OCI-LY1 (cell line): ENCODE measurements at regions not wholly inside any gene's neighbourhood (a gene's known extent, or its start where the extent isn't known, plus 50 kb on each side); places are given as distances from the start of the nearest gene placed in this dataset.

ENCODE experiments used
- H2AFZ ChIP-seq: fragments of 200-600 bp; sonication (generic), shearing (Covaris generic); 2 replicates; pipeline ENCODE4 v1.6.0; 2014; ENCODE audit warnings: antibody characterized with exemption, mild to moderate bottlenecking, low read length
- H3F3A ChIP-seq: fragments of 200-600 bp; sonication (generic), shearing (Covaris generic); 2 replicates; pipeline ENCODE4 v1.6.0; 2014; ENCODE audit warnings: mild to moderate bottlenecking, antibody characterized with exemption, low read length, moderate library complexity; ENCODE audit not compliant: insufficient read depth
- H3K27ac ChIP-seq: fragments of 200-600 bp; sonication (generic); 2 replicates; pipeline ENCODE4 v1.5.1; 2014; ENCODE audit warnings: low read length, mixed run types, mild to moderate bottlenecking, low read depth; ENCODE audit not compliant: poor library complexity, severe bottlenecking
- H3K27me3 ChIP-seq: fragments of 200-600 bp; sonication (generic); 2 replicates; pipeline ENCODE4 v1.6.0; 2014; ENCODE audit warnings: antibody characterized with exemption, mild to moderate bottlenecking, low read length, moderate library complexity; ENCODE audit not compliant: insufficient read depth
- H3K36me3 ChIP-seq: fragments of 200-600 bp; sonication (generic); 2 replicates; pipeline ENCODE4 v1.6.1; 2014; ENCODE audit warnings: mild to moderate bottlenecking, antibody characterized with exemption, low read length, moderate library complexity, mixed read lengths; ENCODE audit not compliant: insufficient read depth
- H3K4me1 ChIP-seq: fragments of 200-600 bp; sonication (generic); 2 replicates; pipeline ENCODE4 v1.5.1; 2014; ENCODE audit warnings: mild to moderate bottlenecking, low read length, moderate library complexity; ENCODE audit not compliant: insufficient read depth, severe bottlenecking
- H3K4me2 ChIP-seq: fragments of 200-600 bp; sonication (generic), shearing (Covaris generic); 2 replicates; pipeline ENCODE4 v1.6.1; 2014; ENCODE audit warnings: low read length
- H3K4me3 ChIP-seq: fragments of 200-600 bp; sonication (generic); 2 replicates; pipeline ENCODE4 v1.5.1; 2014; ENCODE audit warnings: low read length, low read depth, mild to moderate bottlenecking, mixed read lengths; ENCODE audit not compliant: poor library complexity, severe bottlenecking
- H3K79me2 ChIP-seq: fragments of 200-600 bp; shearing (Covaris generic); 2 replicates; pipeline ENCODE4 v1.6.1; 2016; ENCODE audit warnings: mixed run types, low read length, mixed read lengths; ENCODE audit not compliant: insufficient read depth
- H3K9ac ChIP-seq: fragments of 200-600 bp; sonication (generic), shearing (Covaris generic); 2 replicates; pipeline ENCODE4 v1.6.1; 2014; ENCODE audit warnings: mild to moderate bottlenecking, low read length, mixed read lengths
- H3K9me2 ChIP-seq: fragments of 200-600 bp; sonication (generic), shearing (Covaris generic); 2 replicates; pipeline ENCODE4 v1.6.1; 2014; ENCODE audit warnings: low read depth, mild to moderate bottlenecking, low read length, mixed read lengths
- H3K9me3 ChIP-seq: fragments of 200-600 bp; shearing (Covaris generic); 2 replicates; pipeline ENCODE4 v1.6.1; 2014; ENCODE audit warnings: low read length, mixed read lengths
- H4K20me1 ChIP-seq: fragments of 200-600 bp; sonication (generic), shearing (Covaris generic); 2 replicates; pipeline ENCODE4 v1.6.0; 2016; ENCODE audit warnings: mild to moderate bottlenecking, low read length; ENCODE audit not compliant: insufficient read depth
- CTCF ChIP-seq: fragments of 200-600 bp; sonication (generic), shearing (Covaris generic); IDR thresholded peaks from 2 replicates; pipeline ENCODE4 v1.5.1; 2017; ENCODE audit warnings: mild to moderate bottlenecking, antibody characterized with exemption, low read length, moderate library complexity, mixed read lengths
- EZH2 ChIP-seq: fragments of 200-600 bp; sonication (generic), shearing (Covaris generic); IDR thresholded peaks from 2 replicates; pipeline ENCODE4 v1.8.0; 2017; ENCODE audit warnings: borderline replicate concordance, mixed run types, mild to moderate bottlenecking, antibody characterized with exemption, low read length, moderate library complexity, mixed read lengths

GRCh38 chr15:93614386-93615104, 525.5 kb upstream of the RGMA start:
- no peak overlapping the region for H2AFZ ChIP-seq

GRCh38 chr15:93613386-93613785, 524.4 kb upstream of the RGMA start:
- Histone ChIP-seq H3K36me3 (no peaks in the 10 kb centered on the region), H3K4me2 (no peak overlapping the region), H3K9me3 (no peaks in the 10 kb centered on the region), H3K4me3 (no peak overlapping the region), H3K4me1 (no peaks in the 10 kb centered on the region), H4K20me1 (no peaks in the 10 kb centered on the region), H2AFZ (no peak overlapping the region), H3K27me3 (0 out of 2 replicates have a peak, but pooled peaks cover 3% of the 10 kb centered on the region), H3K9me2 (no peaks in the 10 kb centered on the region), H3F3A (no peaks in the 10 kb centered on the region), H3K9ac (no peak overlapping the region), H3K27ac (no peak overlapping the region), H3K79me2 (no peaks in the 10 kb centered on the region)
- no peak for TF ChIP-seq CTCF

More at GRCh38 chr15:93614386-93615104, 525.5 kb upstream of the RGMA start:
- Histone ChIP-seq H3K9me3 (no peaks in the 10 kb centered on the region), H3K4me3 (no peak overlapping the region), H3K79me2 (no peaks in the 10 kb centered on the region), H3K9me2 (no peaks in the 10 kb centered on the region), H3K27me3 (0 out of 2 replicates have a peak, but pooled peaks cover 3% of the 10 kb centered on the region), H3K27ac (no peak overlapping the region), H3K9ac (no peak overlapping the region), H3K4me1 (no peaks in the 10 kb centered on the region), H3K4me2 (no peak overlapping the region), H4K20me1 (no peaks in the 10 kb centered on the region), H3K36me3 (no peaks in the 10 kb centered on the region), H3F3A (no peaks in the 10 kb centered on the region)
- TF ChIP-seq CTCF (no peak), EZH2 (no peak)

- Histone ChIP-seq H3K9ac (no peak overlapping the region), H3K9me2 (no peaks in the 10 kb centered on the region), H3F3A (no peaks in the 10 kb centered on the region), H3K9me3 (no peaks in the 10 kb centered on the region), H3K4me3 (no peak overlapping the region), H4K20me1 (no peaks in the 10 kb centered on the region), H2AFZ (no peak overlapping the region), H3K4me2 (no peak overlapping the region), H3K79me2 (no peaks in the 10 kb centered on the region), H3K4me1 (no peaks in the 10 kb centered on the region), H3K36me3 (no peaks in the 10 kb centered on the region), H3K27me3 (0 out of 2 replicates have a peak, but pooled peaks cover 3% of the 10 kb centered on the region), H3K27ac (no peak overlapping the region)
- TF ChIP-seq CTCF (no peak), EZH2 (no peak)
Measured at GRCh38 chr15:93612953-93613352, 523.9 kb upstream of the RGMA start.
